ENCODE measurements at regions not wholly inside any gene's neighbourhood (a gene's known extent, or its start where the extent isn't known, plus 50 kb on each side); places are given as distances from the start of the nearest gene placed in this dataset.
"Not testable (repeated sequence)": the region's sequence is repeated elsewhere in the genome, so short reads cannot be mapped to it uniquely, and the experiment has no call there.

GRCh38 chr1:188826800-188827199, 1650.9 kb downstream of the BRINP3 start:
- no peak overlapping the region for H3K27ac ChIP-seq (ENCODE audit: insufficient read depth, low read depth, low read length, poor library complexity, severe bottlenecking)
- no peaks in the 10 kb centered on the region for H3K9me3 ChIP-seq (ENCODE audit: control insufficient read depth, low read length)
- H3K27me3 ChIP-seq (ENCODE audit: control insufficient read depth, insufficient read depth, low read length, poor library complexity, severe bottlenecking), result no peaks in the 10 kb centered on the region
- H3K36me3 ChIP-seq (ENCODE audit: control insufficient read depth, insufficient read depth, low read length), result no peaks in the 10 kb centered on the region
- H3K4me1 ChIP-seq (ENCODE audit: control insufficient read depth, insufficient read depth, low read length), result no peaks in the 10 kb centered on the region
- no peak overlapping the region for H3K4me3 ChIP-seq (ENCODE audit: insufficient read depth, low read depth, low read length)

GRCh38 chr1:188827400-188827799, 1650.3 kb downstream of the BRINP3 start:
- Histone ChIP-seq H3K4me3 (ENCODE audit: insufficient read depth, low read depth, low read length) (no peak overlapping the region), H3K4me1 (ENCODE audit: control insufficient read depth, insufficient read depth, low read length) (no peaks in the 10 kb centered on the region), H3K36me3 (ENCODE audit: control insufficient read depth, insufficient read depth, low read length) (no peaks in the 10 kb centered on the region), H3K27ac (ENCODE audit: insufficient read depth, low read depth, low read length, poor library complexity, severe bottlenecking) (no peak overlapping the region), H3K27me3 (ENCODE audit: control insufficient read depth, insufficient read depth, low read length, poor library complexity, severe bottlenecking) (no peaks in the 10 kb centered on the region), H3K9me3 (ENCODE audit: control insufficient read depth, low read length) (no peaks in the 10 kb centered on the region)
- 83 to 94% methylated on average over 1 to 2 of the region's 2 CpGs for WGBS, 2 experiments

GRCh38 chr1:188841111-188841696, 1636.5 kb downstream of the BRINP3 start:
- not testable (repeated sequence) for H3K27ac ChIP-seq (ENCODE audit: insufficient read depth, low read depth, low read length, poor library complexity, severe bottlenecking); H3K4me3 ChIP-seq (ENCODE audit: insufficient read depth, low read depth, low read length); H3K27me3 ChIP-seq (ENCODE audit: control insufficient read depth, insufficient read depth, low read length, poor library complexity, severe bottlenecking); H3K9me3 ChIP-seq (ENCODE audit: control insufficient read depth, low read length); H3K4me1 ChIP-seq (ENCODE audit: control insufficient read depth, insufficient read depth, low read length); H3K36me3 ChIP-seq (ENCODE audit: control insufficient read depth, insufficient read depth, low read length)
- WGBS, 2 experiments, result 95 to 96% methylated on average over 40 of the region's 40 CpGs

DNA sequence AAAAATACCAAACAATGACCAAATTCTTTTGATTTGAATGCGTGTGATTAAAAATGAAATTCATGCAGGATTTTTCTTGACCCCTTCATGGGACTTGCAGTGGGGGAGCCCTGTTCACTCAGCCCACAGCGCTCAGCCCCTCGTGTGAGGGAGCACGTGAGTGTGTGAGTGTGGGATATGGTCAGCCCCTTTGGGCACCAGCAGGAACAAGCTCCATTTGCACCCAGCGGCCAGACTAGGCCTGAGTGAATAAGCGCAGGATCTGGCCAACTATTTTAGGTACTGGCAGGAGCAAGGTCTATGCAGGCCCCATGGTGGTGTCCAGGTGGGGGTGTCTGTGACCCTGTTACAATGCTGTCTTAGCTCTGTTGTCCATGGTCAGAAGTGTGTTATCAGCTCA, 1631.2 kb downstream of the BRINP3 start:
- Histone ChIP-seq H3K27me3 (ENCODE audit: control insufficient read depth, insufficient read depth, low read length, poor library complexity, severe bottlenecking) (no peaks in the 10 kb centered on the region), H3K4me3 (ENCODE audit: insufficient read depth, low read depth, low read length) (no peak overlapping the region), H3K36me3 (ENCODE audit: control insufficient read depth, insufficient read depth, low read length) (no peaks in the 10 kb centered on the region), H3K4me1 (ENCODE audit: control insufficient read depth, insufficient read depth, low read length) (no peaks in the 10 kb centered on the region), H3K27ac (ENCODE audit: insufficient read depth, low read depth, low read length, poor library complexity, severe bottlenecking) (no peak overlapping the region), H3K9me3 (ENCODE audit: control insufficient read depth, low read length) (no peaks in the 10 kb centered on the region)
- 93 to 94% methylated on average over 6 of the region's 6 CpGs for WGBS, 2 experiments

DNA sequence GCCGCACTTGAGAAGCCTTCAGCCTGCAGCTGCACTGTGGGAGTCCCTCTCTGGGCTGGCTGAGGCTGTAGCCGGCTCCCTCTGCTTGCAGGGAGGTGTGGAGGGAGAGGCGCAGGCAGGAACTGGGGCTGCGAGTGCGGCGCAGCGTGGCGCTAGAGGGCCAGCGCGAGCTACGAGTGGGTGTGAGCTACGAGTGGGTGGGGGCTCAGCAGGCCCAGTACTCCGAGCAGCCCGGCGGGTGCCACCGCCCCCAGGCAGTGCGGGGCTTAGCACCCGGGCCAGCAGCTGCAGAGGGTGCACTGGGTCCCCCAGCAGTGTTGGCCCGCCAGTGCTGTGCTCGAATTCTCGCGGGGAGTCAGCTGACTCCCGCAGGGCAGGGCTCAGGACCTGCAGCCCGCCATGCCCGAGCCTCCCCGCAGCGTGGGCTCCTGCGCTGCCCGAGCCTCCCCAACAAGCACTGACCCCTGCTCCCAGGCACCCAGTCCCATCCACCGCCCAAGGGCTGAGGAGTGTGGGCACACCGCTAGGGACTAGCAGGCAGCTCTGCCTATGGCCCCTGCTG, 1620.1 kb downstream of the BRINP3 start:
- Histone ChIP-seq H3K4me3 (ENCODE audit: insufficient read depth, low read depth, low read length) (no peak overlapping the region), H3K27ac (ENCODE audit: insufficient read depth, low read depth, low read length, poor library complexity, severe bottlenecking) (no peak overlapping the region)

GRCh38 chr1:188867614-188868013, 1610.0 kb downstream of the BRINP3 start:
- Histone ChIP-seq H3K4me3 (ENCODE audit: insufficient read depth, low read depth, low read length) (no peak overlapping the region), H3K9me3 (ENCODE audit: control insufficient read depth, low read length) (no peaks in the 10 kb centered on the region), H3K27ac (ENCODE audit: insufficient read depth, low read depth, low read length, poor library complexity, severe bottlenecking) (no peak overlapping the region)

More for the DNA sequence above, 1620.1 kb downstream of the BRINP3 start:
- H3K4me1 ChIP-seq (ENCODE audit: control insufficient read depth, insufficient read depth, low read length), result no peaks in the 10 kb centered on the region
- H3K36me3 ChIP-seq (ENCODE audit: control insufficient read depth, insufficient read depth, low read length), result no peaks in the 10 kb centered on the region
- no peaks in the 10 kb centered on the region for H3K9me3 ChIP-seq (ENCODE audit: control insufficient read depth, low read length)
- WGBS, 2 experiments, result 95% methylated on average over 31 of the region's 31 CpGs
- H3K27me3 ChIP-seq (ENCODE audit: control insufficient read depth, insufficient read depth, low read length, poor library complexity, severe bottlenecking), result no peaks in the 10 kb centered on the region

GRCh38 chr1:188871164-188871563, 1606.5 kb downstream of the BRINP3 start:
- no peaks in the 10 kb centered on the region for H3K27me3 ChIP-seq (ENCODE audit: control insufficient read depth, insufficient read depth, low read length, poor library complexity, severe bottlenecking)
- H3K36me3 ChIP-seq (ENCODE audit: control insufficient read depth, insufficient read depth, low read length), result no peaks in the 10 kb centered on the region
- no peaks in the 10 kb centered on the region for H3K4me1 ChIP-seq (ENCODE audit: control insufficient read depth, insufficient read depth, low read length)
- H3K27ac ChIP-seq (ENCODE audit: insufficient read depth, low read depth, low read length, poor library complexity, severe bottlenecking), result no peak overlapping the region
- 100% methylated on average over 1 of the region's 1 CpG; no CpG with 5 or more reads in 1 of the 2 experiments for WGBS, 2 experiments
- H3K9me3 ChIP-seq (ENCODE audit: control insufficient read depth, low read length), result no peaks in the 10 kb centered on the region
- no peak overlapping the region for H3K4me3 ChIP-seq (ENCODE audit: insufficient read depth, low read depth, low read length)

More at GRCh38 chr1:188867614-188868013, 1610.0 kb downstream of the BRINP3 start:
- Histone ChIP-seq H3K27me3 (ENCODE audit: control insufficient read depth, insufficient read depth, low read length, poor library complexity, severe bottlenecking) (no peaks in the 10 kb centered on the region), H3K4me1 (ENCODE audit: control insufficient read depth, insufficient read depth, low read length) (no peaks in the 10 kb centered on the region), H3K36me3 (ENCODE audit: control insufficient read depth, insufficient read depth, low read length) (no peaks in the 10 kb centered on the region)

DNA sequence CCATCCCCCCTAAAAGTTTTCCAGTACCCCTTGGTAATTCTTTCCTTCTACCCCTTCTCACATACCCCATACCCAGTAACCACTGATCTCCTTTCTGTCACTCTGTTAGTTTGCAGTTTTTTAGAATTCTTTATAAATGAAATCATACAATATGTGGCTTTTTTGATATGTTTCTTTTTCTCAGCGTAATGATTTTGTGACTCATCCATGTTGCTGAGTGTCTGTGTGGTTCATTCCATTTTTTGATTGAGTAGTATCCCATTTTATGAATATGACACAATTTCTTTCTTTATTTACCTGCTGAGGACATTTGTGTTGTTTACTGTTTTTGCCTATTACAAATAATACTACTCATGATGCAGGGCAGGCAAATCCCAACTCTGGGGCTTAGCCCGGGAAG, 1605.3 kb downstream of the BRINP3 start:
- no peak overlapping the region for H3K4me3 ChIP-seq (ENCODE audit: insufficient read depth, low read depth, low read length)
- no peaks in the 10 kb centered on the region for H3K4me1 ChIP-seq (ENCODE audit: control insufficient read depth, insufficient read depth, low read length)
- no peak overlapping the region for H3K27ac ChIP-seq (ENCODE audit: insufficient read depth, low read depth, low read length, poor library complexity, severe bottlenecking)
- H3K27me3 ChIP-seq (ENCODE audit: control insufficient read depth, insufficient read depth, low read length, poor library complexity, severe bottlenecking), result no peaks in the 10 kb centered on the region
- no peaks in the 10 kb centered on the region for H3K36me3 ChIP-seq (ENCODE audit: control insufficient read depth, insufficient read depth, low read length)
- H3K9me3 ChIP-seq (ENCODE audit: control insufficient read depth, low read length), result no peaks in the 10 kb centered on the region
- WGBS, 2 experiments, result 100% methylated on average over 1 of the region's 2 CpGs; no CpG with 5 or more reads in 1 of the 2 experiments

GRCh38 chr1:188877668-188878067, 1600.0 kb downstream of the BRINP3 start:
- Histone ChIP-seq H3K4me3 (ENCODE audit: insufficient read depth, low read depth, low read length) (no peak overlapping the region), H3K27me3 (ENCODE audit: control insufficient read depth, insufficient read depth, low read length, poor library complexity, severe bottlenecking) (no peaks in the 10 kb centered on the region), H3K36me3 (ENCODE audit: control insufficient read depth, insufficient read depth, low read length) (no peaks in the 10 kb centered on the region), H3K9me3 (ENCODE audit: control insufficient read depth, low read length) (no peaks in the 10 kb centered on the region), H3K27ac (ENCODE audit: insufficient read depth, low read depth, low read length, poor library complexity, severe bottlenecking) (no peak overlapping the region), H3K4me1 (ENCODE audit: control insufficient read depth, insufficient read depth, low read length) (no peaks in the 10 kb centered on the region)
- 83 to 95% methylated on average over 2 of the region's 2 CpGs for WGBS, 2 experiments

GRCh38 chr1:188888386-188888785, 1589.3 kb downstream of the BRINP3 start:
- H3K27me3 ChIP-seq (ENCODE audit: control insufficient read depth, insufficient read depth, low read length, poor library complexity, severe bottlenecking), result no peaks in the 10 kb centered on the region
- H3K4me1 ChIP-seq (ENCODE audit: control insufficient read depth, insufficient read depth, low read length), result no peaks in the 10 kb centered on the region
- H3K36me3 ChIP-seq (ENCODE audit: control insufficient read depth, insufficient read depth, low read length), result no peaks in the 10 kb centered on the region
- no peak overlapping the region for H3K4me3 ChIP-seq (ENCODE audit: insufficient read depth, low read depth, low read length)
- H3K9me3 ChIP-seq (ENCODE audit: control insufficient read depth, low read length), result no peaks in the 10 kb centered on the region
- WGBS, 2 experiments, result 63 to 93% methylated on average over 1 to 3 of the region's 3 CpGs
- no peak overlapping the region for H3K27ac ChIP-seq (ENCODE audit: insufficient read depth, low read depth, low read length, poor library complexity, severe bottlenecking)
